Stimulated activated CD8-positive, alpha-beta memory T cell treated with anti-CD3 and anti-CD28 coated beads, Interleukin-12 subunit alpha, Interleukin-12 subunit beta, amount 100 ng/mL, for 24 hours (primary cell): ENCODE measurements at regions not wholly inside any gene's neighbourhood (a gene's known extent, or its start where the extent isn't known, plus 50 kb on each side); places are given as distances from the start of the nearest gene placed in this dataset.
"Not testable (repeated sequence)": the region's sequence is repeated elsewhere in the genome, so short reads cannot be mapped to it uniquely, and the experiment has no call there.

Experiments
- DNase-seq: peaks from one replicate; pipeline ENCODE4 v3.0.0-alpha.2; 2020; ENCODE audit errors: extremely low read depth

- no peak for DNase-seq
These were observed 99.5 kb downstream of the FMR1NB start for GRCh38 chrX:148080593-148080992.

DNA sequence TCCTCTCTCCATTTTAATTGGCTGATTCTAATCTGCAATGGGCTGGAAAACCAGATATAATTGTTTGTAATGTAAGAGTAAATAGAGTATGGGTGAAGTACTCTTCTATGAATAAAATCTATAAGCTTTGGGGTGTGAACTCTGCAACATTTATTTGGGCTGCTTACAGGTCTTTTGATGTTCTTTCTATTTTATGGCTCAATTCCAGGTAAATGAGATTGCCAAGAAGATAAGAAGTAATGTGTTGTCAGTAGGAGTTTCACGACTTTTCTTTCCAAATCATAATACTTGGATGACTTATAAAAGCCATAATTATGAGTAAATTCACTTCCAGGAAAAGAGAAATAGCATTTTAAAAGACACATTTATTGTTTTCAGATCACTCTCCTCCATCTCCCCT lies 103.5 kb downstream of the FMR1NB start:
- DNase-seq = no peak

DNA sequence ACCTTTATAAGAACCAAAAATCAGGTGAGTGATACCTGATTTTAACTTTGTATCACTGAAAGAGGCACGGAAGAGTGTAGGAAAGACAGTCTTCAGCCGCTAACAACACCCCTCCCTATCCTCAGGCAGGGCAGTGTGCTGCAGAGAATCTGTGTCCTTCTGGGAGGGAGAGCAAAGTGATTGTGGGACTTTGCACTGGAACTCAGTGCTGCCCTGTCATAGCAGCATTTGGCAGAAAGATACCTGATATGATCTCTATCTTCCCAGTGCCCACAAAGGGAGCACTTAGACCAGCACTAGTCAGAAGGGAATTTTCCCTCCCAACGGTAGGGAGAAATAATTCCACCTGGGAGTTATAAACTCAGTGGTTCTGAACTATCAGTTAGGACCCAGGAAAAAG lies 139.0 kb downstream of the FMR1NB start:
- no peak for DNase-seq

DNA sequence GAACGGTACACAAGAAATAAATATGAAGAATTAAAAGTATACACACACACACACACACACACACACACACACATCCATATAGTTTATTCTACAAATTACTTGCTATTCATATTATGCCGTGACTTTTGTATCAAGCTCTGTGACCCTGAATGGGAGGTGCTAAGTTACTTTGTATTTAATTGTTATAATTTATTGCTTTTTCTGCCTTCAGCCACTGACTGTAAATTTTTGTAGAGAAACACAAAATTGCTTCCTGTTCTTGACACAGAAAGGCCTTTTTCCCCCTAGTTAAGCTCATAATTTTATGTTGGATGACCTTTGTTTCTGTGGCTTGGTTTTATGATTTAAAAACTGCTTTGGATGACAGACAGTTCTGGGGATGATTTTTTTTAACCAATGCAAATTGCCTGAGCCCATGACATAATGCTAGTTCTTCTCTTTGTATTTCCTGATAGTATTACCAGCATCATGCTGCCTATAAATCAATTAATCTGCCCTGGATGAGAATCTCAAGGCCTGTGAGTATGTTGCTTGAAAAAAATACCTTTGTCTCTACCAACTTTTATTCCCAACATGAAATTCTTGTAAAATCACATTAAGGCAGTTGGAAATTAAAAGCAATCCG lies 140.0 kb downstream of the FMR1NB start:
- DNase-seq = no peak

- not testable (repeated sequence) for DNase-seq
These were observed 147.9 kb downstream of the FMR1NB start for GRCh38 chrX:148128872-148129505.

DNA sequence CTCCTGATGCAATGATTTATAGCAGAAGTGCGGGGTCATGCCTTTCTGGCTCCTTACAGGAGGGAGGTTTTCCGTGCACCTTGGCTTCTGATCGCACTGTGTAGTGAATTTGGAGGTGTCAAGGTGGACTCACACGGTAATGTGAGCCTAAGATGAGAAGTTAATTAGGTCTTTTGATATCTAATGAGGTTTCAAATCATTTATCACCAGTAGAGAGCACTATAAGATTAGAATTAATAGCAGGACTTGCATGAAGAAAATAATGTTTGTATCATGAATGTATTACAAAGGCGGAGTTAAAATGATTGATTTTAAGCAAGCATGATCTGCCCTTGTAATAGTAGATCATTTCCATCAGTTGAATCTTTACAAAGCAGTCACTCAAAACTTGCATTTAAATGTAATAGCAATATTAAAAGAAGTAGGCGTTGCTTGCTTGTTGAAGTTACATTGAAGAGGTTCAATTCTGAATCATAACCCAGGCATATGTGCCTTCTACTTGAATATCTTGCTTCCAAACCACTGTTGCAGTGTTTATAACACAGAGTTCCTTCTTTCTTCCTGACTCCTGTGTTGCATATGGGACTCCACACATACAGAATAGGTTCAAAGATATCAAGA lies 152.1 kb downstream of the FMR1NB start:
- no peak for DNase-seq

- DNase-seq = no peak
These were observed 153.4 kb downstream of the FMR1NB start for GRCh38 chrX:148134578-148134977.

- DNase-seq = no peak
These were observed 154.6 kb downstream of the FMR1NB start for GRCh38 chrX:148135738-148136137.

- no peak for DNase-seq
These were observed 165.0 kb downstream of the FMR1NB start for GRCh38 chrX:148146121-148146520.

GRCh38 chrX:148156986-148157385 lies 175.8 kb downstream of the FMR1NB start:
- no peak for DNase-seq

DNA sequence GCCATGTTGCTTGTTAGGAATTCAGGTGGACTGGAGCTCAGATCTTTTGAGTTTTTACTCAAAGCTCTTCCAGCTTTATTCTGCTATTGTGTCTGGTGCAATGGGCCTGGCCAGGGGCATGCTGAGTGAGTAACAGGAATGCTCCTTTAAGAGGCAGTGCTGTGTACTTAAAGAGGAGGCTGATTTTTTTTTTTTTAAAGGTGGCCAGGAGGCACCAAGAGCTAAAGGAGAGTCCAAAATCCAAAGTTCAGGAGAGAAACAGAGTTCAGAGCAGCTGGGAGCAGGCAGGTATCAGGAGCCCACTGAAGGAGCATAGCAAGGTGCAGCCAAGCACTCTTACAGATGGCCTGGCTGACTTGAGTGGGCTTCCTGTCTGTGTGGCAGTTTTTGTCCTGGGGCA lies 178.7 kb downstream of the FMR1NB start:
- no peak for DNase-seq

DNA sequence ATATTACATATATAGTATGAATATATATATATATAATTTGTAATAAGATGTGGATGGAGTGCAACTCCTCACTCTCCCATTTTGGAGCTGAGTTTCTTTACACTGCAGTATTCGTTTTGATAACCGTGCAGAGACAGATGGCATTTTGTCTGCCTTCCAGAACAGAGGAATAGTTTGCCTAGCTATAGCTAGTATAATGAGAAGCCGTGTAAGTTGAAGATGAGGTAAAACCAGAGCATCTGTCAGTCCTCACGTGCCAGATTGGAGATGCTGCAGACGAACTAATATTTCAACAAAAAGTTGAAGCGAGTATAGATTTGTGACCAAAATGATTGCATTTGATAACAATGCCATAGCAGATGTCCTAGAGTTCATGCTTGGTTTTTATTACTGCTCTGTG lies 180.6 kb downstream of the FMR1NB start:
- no peak for DNase-seq

GRCh38 chrX:148185631-148186030 lies 204.5 kb downstream of the FMR1NB start:
- no peak for DNase-seq

DNA sequence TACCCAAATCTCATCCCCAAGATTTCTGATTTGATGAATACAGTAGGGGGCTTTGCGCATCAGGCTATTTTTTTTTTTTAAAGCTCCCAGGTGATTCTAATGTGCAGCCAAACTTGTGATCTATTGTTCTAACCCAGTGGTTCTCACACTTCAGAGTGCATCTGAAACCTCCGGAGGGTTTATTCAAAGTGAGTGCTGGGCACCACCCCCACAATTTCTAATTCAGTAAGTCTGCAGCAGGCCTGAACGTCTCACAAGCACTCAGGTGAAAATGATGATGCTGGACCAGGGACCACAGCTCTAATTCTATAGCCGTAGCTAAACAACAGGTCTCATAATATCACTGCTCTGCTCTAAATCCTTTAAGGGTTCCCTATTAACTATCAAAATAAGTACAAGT lies 211.4 kb downstream of the FMR1NB start:
- no peak for DNase-seq

GRCh38 chrX:148193759-148194158 lies 212.6 kb downstream of the FMR1NB start:
- no peak for DNase-seq

GRCh38 chrX:148203531-148203930 lies 222.4 kb downstream of the FMR1NB start:
- no peak for DNase-seq

DNA sequence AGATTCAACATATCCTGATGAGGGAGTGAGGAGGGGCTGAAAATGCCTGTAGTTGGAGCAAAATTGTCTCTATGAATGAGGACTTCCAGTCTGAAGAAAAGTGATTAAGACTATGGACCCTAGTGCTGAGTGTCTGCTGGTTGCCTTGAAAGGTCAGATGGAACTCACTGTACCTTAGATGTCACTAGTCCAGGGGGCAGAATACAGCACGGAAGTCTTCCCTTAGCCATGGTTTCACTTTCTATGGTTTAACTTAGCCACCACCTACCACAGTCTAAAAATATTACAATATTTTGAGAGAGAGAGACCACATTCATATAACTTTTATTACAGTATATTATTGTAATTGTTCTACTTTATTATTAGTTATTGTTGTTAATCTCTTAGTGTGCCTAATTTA lies 223.1 kb downstream of the FMR1NB start:
- no peak for DNase-seq

DNA sequence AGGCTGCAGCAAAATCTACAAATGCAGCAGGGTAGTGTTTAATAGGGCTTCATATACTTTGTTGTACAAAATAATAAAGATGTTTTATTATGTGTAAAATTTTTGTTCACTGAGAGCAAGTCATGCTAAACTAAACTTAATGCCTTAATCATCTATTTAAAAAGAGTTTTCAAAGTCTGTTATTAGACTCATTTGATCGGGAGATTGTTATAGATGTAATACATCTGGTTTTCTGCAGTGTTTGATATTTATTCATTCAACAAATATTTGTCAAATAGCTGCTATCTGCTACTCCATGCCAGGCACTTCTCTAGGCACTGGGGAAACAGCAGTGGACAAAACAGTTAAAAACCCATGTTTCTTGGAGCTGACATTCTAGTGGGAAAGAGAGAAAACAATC lies 233.6 kb downstream of the FMR1NB start:
- DNase-seq = no peak

GRCh38 chrX:148215726-148216125 lies 234.6 kb downstream of the FMR1NB start:
- DNase-seq = no peak

- DNase-seq = no peak
These were observed 242.2 kb downstream of the FMR1NB start for GRCh38 chrX:148223361-148223760.

DNA sequence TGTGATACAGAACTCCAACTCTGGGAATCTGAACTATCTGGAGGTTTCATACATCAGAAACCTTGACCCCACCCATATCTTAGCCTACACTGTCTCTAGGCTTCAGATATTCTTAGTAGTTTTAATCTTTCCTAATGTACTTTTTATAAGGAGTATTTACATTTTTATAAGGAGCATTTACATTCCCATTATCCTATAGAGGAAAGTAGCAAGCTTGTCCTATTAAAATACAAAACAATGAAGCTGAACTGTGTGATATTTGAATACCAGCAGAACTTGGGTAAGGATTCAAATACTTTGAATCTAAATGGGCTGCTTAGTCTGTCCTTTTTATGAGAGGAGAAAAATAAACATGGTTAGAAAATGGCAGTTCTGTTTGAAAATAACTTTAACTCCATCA lies 247.4 kb downstream of the FMR1NB start:
- DNase-seq = no peak

DNA sequence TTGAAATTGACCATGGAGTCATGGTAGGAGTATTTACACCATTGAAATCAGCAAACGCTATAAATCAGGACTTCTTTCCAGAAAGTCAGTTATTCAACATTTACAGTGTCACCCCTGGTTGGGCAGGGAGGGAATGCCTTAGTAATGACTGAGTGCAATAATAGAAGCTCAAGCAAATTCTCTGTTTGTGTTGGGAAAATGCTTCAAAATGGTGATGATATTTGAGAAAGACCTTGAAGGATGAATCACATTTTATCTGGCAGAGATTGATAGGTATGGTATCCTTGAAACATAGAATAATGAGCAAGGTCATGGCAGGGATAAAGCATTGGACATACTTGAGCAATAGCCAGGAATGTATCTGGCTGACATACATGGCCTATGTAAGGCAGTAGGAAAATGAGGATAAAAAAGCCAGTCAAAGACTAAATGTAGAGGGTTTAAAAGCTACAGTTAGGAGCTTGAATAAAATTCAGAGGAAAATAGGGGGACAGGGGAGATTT lies 248.7 kb downstream of the FMR1NB start:
- no peak for DNase-seq

DNA sequence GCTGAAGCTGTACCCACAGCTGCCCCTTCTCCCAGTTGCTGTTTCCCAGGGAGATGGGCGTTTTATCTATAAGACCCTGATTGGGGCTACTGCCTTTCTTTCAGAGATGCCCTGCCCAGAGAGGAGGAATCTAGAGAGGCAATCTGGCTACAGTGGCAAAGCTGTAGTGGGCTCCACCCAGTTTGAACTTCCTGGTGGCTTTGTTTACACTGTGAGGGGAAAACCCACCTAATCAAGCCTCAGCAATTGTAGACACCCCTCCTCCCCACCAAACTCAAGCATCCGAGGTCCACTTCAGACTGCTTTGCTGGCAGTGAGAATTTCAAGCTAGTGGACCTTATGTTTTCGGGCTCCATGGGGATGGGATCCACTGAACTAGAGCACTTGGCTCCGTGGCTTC lies 240.4 kb upstream of the AFF2 start:
- DNase-seq = no peak
